Retinal pigment epithelial cell (primary cell): ENCODE measurements at regions not wholly inside any gene's neighbourhood (a gene's known extent, or its start where the extent isn't known, plus 50 kb on each side); places are given as distances from the start of the nearest gene placed in this dataset.

Source experiments
- DNase-seq: peaks from one replicate; pipeline ENCODE4 v3.0.0-alpha.2; 2010; ENCODE audit warnings: low read depth
- H3K4me3 ChIP-seq: 2 replicates; pipeline ENCODE4 v1.5.1; 2011; ENCODE audit warnings: mild to moderate bottlenecking, low read length, control low read depth, moderate library complexity
- TF ChIP-seq, protein P1 (sequence below): conservative IDR thresholded peaks from 2 replicates; pipeline ENCODE4 v1.5.1; 2011; ENCODE audit warnings: low read depth, low read length, control low read depth, inconsistent platforms

DNA sequence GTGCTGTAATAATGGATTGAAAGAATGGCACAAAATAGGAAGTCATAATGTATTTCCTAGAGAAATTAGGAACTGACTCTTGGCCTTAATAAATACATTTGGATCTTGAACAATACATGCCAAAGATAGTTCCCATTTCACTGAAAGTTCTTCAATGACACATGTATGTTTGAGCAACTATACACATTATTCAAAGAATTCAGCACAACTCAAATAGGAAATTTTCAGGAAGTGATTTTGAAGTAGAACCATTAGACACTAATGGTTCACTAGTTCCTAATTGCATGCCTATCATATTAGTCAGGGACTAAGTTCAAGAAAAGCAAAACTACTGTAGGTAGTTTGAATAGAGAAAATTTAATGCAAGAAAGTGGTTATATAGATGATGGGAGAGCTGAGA lies 404.7 kb downstream of the LMO4 start:
- H3K4me3 ChIP-seq: no peak overlapping the region
- TF ChIP-seq, protein P1, sequence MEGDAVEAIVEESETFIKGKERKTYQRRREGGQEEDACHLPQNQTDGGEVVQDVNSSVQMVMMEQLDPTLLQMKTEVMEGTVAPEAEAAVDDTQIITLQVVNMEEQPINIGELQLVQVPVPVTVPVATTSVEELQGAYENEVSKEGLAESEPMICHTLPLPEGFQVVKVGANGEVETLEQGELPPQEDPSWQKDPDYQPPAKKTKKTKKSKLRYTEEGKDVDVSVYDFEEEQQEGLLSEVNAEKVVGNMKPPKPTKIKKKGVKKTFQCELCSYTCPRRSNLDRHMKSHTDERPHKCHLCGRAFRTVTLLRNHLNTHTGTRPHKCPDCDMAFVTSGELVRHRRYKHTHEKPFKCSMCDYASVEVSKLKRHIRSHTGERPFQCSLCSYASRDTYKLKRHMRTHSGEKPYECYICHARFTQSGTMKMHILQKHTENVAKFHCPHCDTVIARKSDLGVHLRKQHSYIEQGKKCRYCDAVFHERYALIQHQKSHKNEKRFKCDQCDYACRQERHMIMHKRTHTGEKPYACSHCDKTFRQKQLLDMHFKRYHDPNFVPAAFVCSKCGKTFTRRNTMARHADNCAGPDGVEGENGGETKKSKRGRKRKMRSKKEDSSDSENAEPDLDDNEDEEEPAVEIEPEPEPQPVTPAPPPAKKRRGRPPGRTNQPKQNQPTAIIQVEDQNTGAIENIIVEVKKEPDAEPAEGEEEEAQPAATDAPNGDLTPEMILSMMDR: no peak
- no peak for DNase-seq

DNA sequence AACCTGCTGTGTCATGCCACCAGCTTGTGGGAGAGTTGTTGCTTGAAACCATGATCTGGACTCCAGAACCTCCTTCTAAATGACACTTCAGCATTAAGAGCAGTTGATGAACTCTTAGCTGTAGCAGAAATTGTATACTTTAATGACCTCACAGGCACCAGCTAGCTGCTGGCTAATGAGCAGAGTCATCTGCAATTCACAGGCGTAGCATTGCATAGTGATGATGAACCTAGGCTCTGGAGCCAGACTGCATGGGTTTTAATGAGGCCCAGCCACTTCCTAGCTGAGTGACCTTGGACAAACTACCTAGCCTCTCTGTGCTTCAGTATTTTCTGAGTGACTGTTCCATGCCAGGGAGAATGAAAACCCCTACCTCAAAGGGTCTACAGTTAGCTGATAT lies 407.1 kb downstream of the LMO4 start:
- H3K4me3 ChIP-seq: no peak overlapping the region
- TF ChIP-seq, protein P1: no peak
- no peak for DNase-seq

DNA sequence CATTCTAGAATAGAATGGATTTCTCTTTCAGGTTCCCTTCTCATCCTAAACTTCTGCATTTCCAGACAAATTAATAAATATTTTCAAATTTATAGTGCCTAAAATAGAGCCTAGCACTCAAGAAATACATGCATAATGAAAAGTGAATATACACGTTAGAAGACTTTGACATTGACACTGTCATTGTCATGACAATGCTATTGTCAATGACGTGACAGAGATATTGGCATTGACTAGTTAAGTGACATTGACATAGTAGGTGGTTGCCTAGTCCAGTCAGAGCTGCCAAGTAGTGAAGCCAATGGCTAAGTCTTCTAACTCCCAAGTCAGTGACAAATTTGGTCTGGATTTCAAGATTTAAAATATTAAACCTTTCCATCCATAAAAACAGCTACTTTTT lies 410.5 kb downstream of the LMO4 start:
- H3K4me3 ChIP-seq: no peak overlapping the region
- no peak for DNase-seq
- TF ChIP-seq, protein P1: no peak

DNA sequence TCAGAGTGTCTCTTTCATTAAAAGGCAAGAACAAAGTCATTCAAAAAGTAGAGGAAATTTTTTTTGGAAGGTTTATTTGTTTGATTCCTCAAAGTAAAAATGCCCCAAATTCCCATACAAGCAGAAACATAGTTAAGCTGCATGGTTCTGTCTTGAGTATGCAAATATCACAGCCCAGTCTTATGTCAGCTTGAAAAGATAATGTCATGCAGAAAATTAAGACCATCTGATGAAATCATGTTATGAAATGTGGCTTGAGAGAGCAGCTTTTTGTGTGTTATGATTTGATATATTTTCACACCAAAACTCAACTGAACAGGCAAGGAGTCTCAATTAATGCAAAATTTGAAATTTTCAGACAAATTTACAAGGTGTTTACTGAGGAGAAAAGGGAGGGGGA lies 411.0 kb downstream of the LMO4 start:
- no peak for DNase-seq
- TF ChIP-seq, protein P1: no peak
- no peak overlapping the region for H3K4me3 ChIP-seq

DNA sequence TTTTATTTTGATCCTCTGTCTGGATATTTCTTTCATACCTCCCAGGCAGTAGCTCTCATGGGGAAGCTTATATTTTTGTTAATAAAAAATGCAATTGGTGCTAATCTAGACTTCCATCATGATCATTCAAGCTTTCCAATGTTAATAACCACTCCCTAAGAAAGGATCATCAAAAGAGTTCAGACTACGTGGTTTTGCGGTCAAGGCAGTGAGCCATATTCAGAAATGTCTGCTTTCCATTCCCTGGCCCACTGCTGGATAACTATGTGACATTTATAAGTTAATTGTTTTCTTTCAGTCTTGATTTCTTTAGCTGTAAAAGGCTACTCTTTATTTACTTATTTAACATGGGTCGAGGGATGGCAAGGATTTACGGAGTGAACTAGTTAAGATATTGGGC lies 414.6 kb downstream of the LMO4 start:
- TF ChIP-seq, protein P1: no peak
- H3K4me3 ChIP-seq: no peak overlapping the region
- no peak for DNase-seq

DNA sequence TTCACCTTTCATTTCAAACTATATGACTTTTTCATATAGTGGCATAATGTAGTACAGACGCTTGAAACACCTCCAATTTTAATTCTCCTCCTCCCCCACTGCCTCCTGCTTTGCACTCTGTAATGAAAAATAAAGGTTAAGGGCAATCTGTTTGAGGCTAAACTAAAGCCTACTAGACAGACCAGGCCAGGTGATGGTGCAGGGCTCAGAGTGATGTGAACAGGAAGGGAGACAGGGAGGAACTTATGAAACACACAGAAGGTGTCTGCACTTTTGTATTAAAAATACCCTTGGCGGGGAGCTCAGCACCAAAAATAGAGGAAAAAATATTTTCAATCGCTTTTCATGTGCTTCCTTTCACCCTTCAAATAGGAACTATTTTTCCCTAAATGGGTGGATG lies 415.4 kb downstream of the LMO4 start:
- DNase-seq: no peak
- no peak overlapping the region for H3K4me3 ChIP-seq
- TF ChIP-seq, protein P1: no peak

DNA sequence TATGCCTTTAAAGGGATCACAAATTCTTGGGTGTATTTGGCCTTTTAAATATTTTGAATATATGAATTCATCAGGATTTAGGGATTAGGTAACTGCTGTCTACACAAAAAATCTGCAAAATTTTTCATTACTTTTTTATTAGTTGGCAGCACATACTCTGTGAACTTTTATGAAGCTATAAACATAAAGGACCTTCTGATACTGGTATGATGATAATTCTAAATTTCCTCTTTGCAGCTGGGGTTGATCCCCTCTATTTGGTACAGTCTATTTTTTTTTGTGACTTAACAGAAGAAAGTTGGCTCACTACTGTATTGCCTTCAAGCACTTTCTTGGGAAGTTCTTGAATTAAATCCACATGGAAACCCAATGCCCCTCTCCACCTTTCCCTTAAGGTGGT lies 416.1 kb downstream of the LMO4 start:
- DNase-seq: no peak
- H3K4me3 ChIP-seq: no peak overlapping the region
- TF ChIP-seq, protein P1: no peak
